ENCODE measurements at regions not wholly inside any gene's neighbourhood (a gene's known extent, or its start where the extent isn't known, plus 50 kb on each side); places are given as distances from the start of the nearest gene placed in this dataset.

- peak; percentile 18; the same call in 1 of the 2 replicates for TF ChIP-seq ZBTB40 (IDR thresholded peaks at IDR 0.05; ENCODE audit: borderline replicate concordance)
- no peak for TF ChIP-seq YBX1 (IDR thresholded peaks at IDR 0.05)
- TF ChIP-seq IKZF1 (conservative IDR thresholded peaks at IDR 0.05) = peak; percentile 70
- peak in 1 of 2 experiments; percentile 11; a peak in 1 of 4 replicates for TF ChIP-seq EP300 (IDR thresholded peaks at IDR 0.05; ENCODE audit: borderline replicate concordance in 1 of 2, control insufficient read depth in 1 of 2, low read depth in 2 of 2, low read length in 2 of 2)
- TF ChIP-seq GATAD2B (conservative IDR thresholded peaks at IDR 0.05; ENCODE audit: low read depth) = peak; percentile 31; the same call in 1 of the 2 replicates
- no peak for TF ChIP-seq TAF1 (IDR thresholded peaks at IDR 0.05; ENCODE audit: borderline replicate concordance, low read depth, low read length)
- TF ChIP-seq NBN (IDR thresholded peaks at IDR 0.05) = 0 out of 2 replicates have a peak, but pooled peaks have one; percentile 66
- TF ChIP-seq POU2F2 (IDR thresholded peaks at IDR 0.05; ENCODE audit: borderline replicate concordance, low read depth, low read length) = peak; percentile 88; the same call in 2 of the 3 replicates
- peak; percentile 8; the same call in 1 of the 2 replicates for TF ChIP-seq CREB1 (IDR thresholded peaks at IDR 0.05; ENCODE audit: low read depth)
- TF ChIP-seq DPF2 (IDR thresholded peaks at IDR 0.05) = peak; percentile 62
- TF ChIP-seq ATF7 (IDR thresholded peaks at IDR 0.05; ENCODE audit: low read depth) = peak; percentile 20; the same call in 1 of the 2 replicates
- peak; percentile 49; the same call in 1 of the 2 replicates for TF ChIP-seq EED (IDR thresholded peaks at IDR 0.05; ENCODE audit: low read depth)
- peak; percentile 62 for TF ChIP-seq RUNX3 (IDR thresholded peaks at IDR 0.05; ENCODE audit: low read length)
- TF ChIP-seq CREM (IDR thresholded peaks at IDR 0.05; ENCODE audit: low read depth) = 0 out of 2 replicates have a peak, but pooled peaks have one; percentile 28
- peak; percentile 99 for TF ChIP-seq SPI1 (IDR thresholded peaks at IDR 0.05; ENCODE audit: borderline replicate concordance, insufficient read depth, low read depth, low read length)
These were observed 68.4 kb upstream of the EPCAM start (continued) for GRCh38 chr2:47300609-47301276.

All from GM12878 (cell line).